SK-N-SH (cell line): ENCODE measurements at regions not wholly inside any gene's neighbourhood (a gene's known extent, or its start where the extent isn't known, plus 50 kb on each side); places are given as distances from the start of the nearest gene placed in this dataset.

Experiments
- CTCF ChIP-seq: fragments of 200-600 bp; sonication (generic); IDR thresholded peaks from 2 replicates; pipeline ENCODE4 v1.6.1; 2017; ENCODE audit warnings: antibody characterized with exemption, mild to moderate bottlenecking, moderate library complexity
- GABPA ChIP-seq: IDR thresholded peaks from 2 replicates; pipeline ENCODE4 v1.4.0; 2012; ENCODE audit warnings: low read depth, mild to moderate bottlenecking
- GATA2 ChIP-seq: sonication (generic); formaldehyde crosslinking; IDR thresholded peaks from 2 replicates; pipeline ENCODE4 v1.5.0; 2020; ENCODE audit warnings: mild to moderate bottlenecking, missing genetic modification reagents
- MAX ChIP-seq: IDR thresholded peaks from 2 replicates; pipeline ENCODE4 v1.4.0; 2012; ENCODE audit warnings: low read depth
- REST ChIP-seq: IDR thresholded peaks from 2 replicates; pipeline ENCODE4 v1.6.1; 2012; ENCODE audit warnings: mild to moderate bottlenecking, low read depth, low read length, moderate library complexity
- SIN3A ChIP-seq: IDR thresholded peaks from 2 replicates; pipeline ENCODE4 v1.6.1; 2012; ENCODE audit warnings: low read depth, mild to moderate bottlenecking, low read length, moderate library complexity, borderline replicate concordance

- TF ChIP-seq CTCF (no peak), GABPA (no peak), GATA2 (no peak), MAX (no peak), SIN3A (no peak), REST (no peak)
Observed at GRCh38 chr1:30508611-30509010, 214.8 kb downstream of the MATN1 start.
